ENCODE measurements at regions not wholly inside any gene's neighbourhood (a gene's known extent, or its start where the extent isn't known, plus 50 kb on each side); places are given as distances from the start of the nearest gene placed in this dataset.
"Not testable (repeated sequence)": the region's sequence is repeated elsewhere in the genome, so short reads cannot be mapped to it uniquely, and the experiment has no call there.

GRCh38 chr14:54253195-54253947 lies 143.4 kb upstream of the CDKN3 start:
- DNase-seq = no peak

- DNase-seq = no peak
Measured at GRCh38 chr14:54256156-54256555, 140.7 kb upstream of the CDKN3 start.

- DNase-seq = no peak
Measured at GRCh38 chr14:54257424-54257823, 139.4 kb upstream of the CDKN3 start.

- no peak for DNase-seq
Measured at GRCh38 chr14:54258382-54258781, 138.4 kb upstream of the CDKN3 start.

- DNase-seq = no peak
Measured at GRCh38 chr14:54259821-54260220, 137.0 kb upstream of the CDKN3 start.

- no peak for DNase-seq
Measured at GRCh38 chr14:54261283-54261682, 135.5 kb upstream of the CDKN3 start.

GRCh38 chr14:54266616-54267015 lies 130.2 kb upstream of the CDKN3 start:
- not testable (repeated sequence) for DNase-seq

GRCh38 chr14:54267172-54267571 lies 129.6 kb upstream of the CDKN3 start:
- no peak for DNase-seq

GRCh38 chr14:54275997-54276725 lies 120.6 kb upstream of the CDKN3 start:
- no peak for DNase-seq

GRCh38 chr14:54278087-54278486 lies 118.7 kb upstream of the CDKN3 start:
- DNase-seq = no peak

GRCh38 chr14:54278665-54279295 lies 118.0 kb upstream of the CDKN3 start:
- DNase-seq = no peak

GRCh38 chr14:54282849-54283248 lies 114.0 kb upstream of the CDKN3 start:
- no peak for DNase-seq

- no peak for DNase-seq
Measured at GRCh38 chr14:54285030-54285429, 111.8 kb upstream of the CDKN3 start.

- DNase-seq = no peak
Measured at GRCh38 chr14:54291491-54292191, 105.2 kb upstream of the CDKN3 start.

GRCh38 chr14:54294802-54295201 lies 102.0 kb upstream of the CDKN3 start:
- no peak for DNase-seq

GRCh38 chr14:54299410-54300363 lies 97.1 kb upstream of the CDKN3 start:
- no peak for DNase-seq

- DNase-seq = no peak
Measured at GRCh38 chr14:54300881-54301280, 95.9 kb upstream of the CDKN3 start.

- DNase-seq = no peak
Measured at GRCh38 chr14:54301359-54301758, 95.4 kb upstream of the CDKN3 start.

GRCh38 chr14:54306806-54307205 lies 90.0 kb upstream of the CDKN3 start:
- DNase-seq = no peak

- DNase-seq = no peak
Measured at GRCh38 chr14:54309615-54310014, 87.2 kb upstream of the CDKN3 start.
